Neural progenitor cell (in vitro differentiated cells): ENCODE measurements at regions not wholly inside any gene's neighbourhood (a gene's known extent, or its start where the extent isn't known, plus 50 kb on each side); places are given as distances from the start of the nearest gene placed in this dataset.

ENCODE experiments used
- DNase-seq: peaks from one replicate; pipeline ENCODE4 v3.0.0-alpha.2; 2016; ENCODE audit warnings: low spot score
- H2AFZ ChIP-seq: fragments of 200-600 bp; sonication (generic); replicated peaks from 2 replicates; pipeline ENCODE4 v1.6.1; 2016; ENCODE audit warnings: antibody characterized with exemption
- H3F3A ChIP-seq: fragments of 200-600 bp; sonication (generic); 2 replicates; pipeline ENCODE4 v1.6.1; 2016; ENCODE audit warnings: antibody characterized with exemption, low read depth
- H3K27ac ChIP-seq: fragments of 200-600 bp; sonication (generic); 2 replicates; pipeline ENCODE4 v1.5.1; 2016; ENCODE audit warnings: mild to moderate bottlenecking
- H3K27me3 ChIP-seq: fragments of 200-600 bp; sonication (generic); 2 replicates; pipeline ENCODE4 v1.6.1; 2016; ENCODE audit warnings: mild to moderate bottlenecking, moderate library complexity
- H3K36me3 ChIP-seq: fragments of 200-600 bp; sonication (generic); 2 replicates; pipeline ENCODE4 v1.5.1; 2016
- H3K4me1 ChIP-seq: fragments of 200-600 bp; sonication (generic); 2 replicates; pipeline ENCODE4 v1.6.1; 2016; ENCODE audit warnings: mixed run types
- H3K4me2 ChIP-seq: fragments of 200-600 bp; sonication (generic); 2 replicates; pipeline ENCODE4 v1.6.1; 2016
- H3K4me3 ChIP-seq: fragments of 200-600 bp; sonication (generic); 2 replicates; pipeline ENCODE4 v1.5.1; 2016
- H3K79me2 ChIP-seq: fragments of 200-600 bp; sonication (generic); 2 replicates; pipeline ENCODE4 v1.6.1; 2016; ENCODE audit warnings: low read depth
- H3K9ac ChIP-seq: fragments of 200-600 bp; sonication (generic); 2 replicates; pipeline ENCODE4 v1.6.1; 2016
- H3K9me3 ChIP-seq: fragments of 200-600 bp; sonication (generic); 2 replicates; pipeline ENCODE4 v1.5.1; 2016; ENCODE audit warnings: low read depth
- H4K20me1 ChIP-seq: fragments of 200-600 bp; sonication (generic); 2 replicates; pipeline ENCODE4 v1.6.1; 2016; ENCODE audit warnings: low read depth
- H3K27ac Mint-ChIP-seq: 3 replicates; pipeline ENCODE4 v1.8.0; 2021; ENCODE audit warnings: mixed read lengths
- H3K27me3 Mint-ChIP-seq: 2 replicates; pipeline ENCODE4 v1.8.0; 2022; ENCODE audit warnings: low read depth, mild to moderate bottlenecking, inconsistent platforms, moderate library complexity, mixed read lengths; ENCODE audit not compliant: insufficient read depth
- H3K36me3 Mint-ChIP-seq: 3 replicates; pipeline ENCODE4 v1.8.0; 2021; ENCODE audit warnings: mixed read lengths
- H3K4me1 Mint-ChIP-seq: 3 replicates; pipeline ENCODE4 v1.8.0; 2021; ENCODE audit warnings: mixed read lengths
- H3K4me3 Mint-ChIP-seq: 3 replicates; pipeline ENCODE4 v1.8.0; 2021; ENCODE audit warnings: mild to moderate bottlenecking, moderate library complexity, mixed read lengths
- H3K9me3 Mint-ChIP-seq: 3 replicates; pipeline ENCODE4 v1.8.0; 2020; ENCODE audit warnings: mixed read lengths
- EZH2 ChIP-seq: fragments of 200-600 bp; sonication (generic); IDR thresholded peaks from 2 replicates; pipeline ENCODE4 v1.6.1; 2017; ENCODE audit warnings: antibody characterized with exemption, mild to moderate bottlenecking, moderate library complexity
- EZH2phosphoT487 ChIP-seq: fragments of 200-600 bp; sonication (generic); IDR thresholded peaks from 2 replicates; pipeline ENCODE4 v1.6.1; 2017; ENCODE audit warnings: antibody characterized with exemption
- TF ChIP-seq, protein P1 (sequence below): fragments of 200-600 bp; sonication (generic); IDR thresholded peaks from 2 replicates; pipeline ENCODE4 v1.5.1; 2017; ENCODE audit warnings: antibody characterized with exemption, mild to moderate bottlenecking

DNA sequence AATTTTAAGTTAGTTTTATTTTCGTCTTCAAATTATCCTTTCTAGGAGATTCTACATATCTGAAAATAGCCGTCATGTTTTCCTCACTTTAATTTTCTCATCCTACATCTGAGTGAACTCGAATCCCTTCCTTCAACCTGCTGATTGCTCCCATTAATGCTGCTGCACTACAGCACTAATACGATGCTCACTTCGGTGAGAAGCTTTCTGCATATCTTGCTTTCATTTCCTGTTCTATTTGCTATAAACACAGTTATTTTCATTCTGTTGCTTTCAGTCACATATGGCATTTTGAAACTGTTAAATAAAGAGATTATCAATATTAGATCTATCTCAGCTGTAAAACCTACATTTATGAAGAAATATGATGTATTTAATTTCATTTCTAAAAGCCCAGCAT is 749.2 kb downstream of the EFNA5 start:
- H3K9me3 ChIP-seq, result no peaks in the 10 kb centered on the region
- H3K27ac Mint-ChIP-seq, result no peak overlapping the region
- no peak overlapping the region for H2AFZ ChIP-seq
- no peak for TF ChIP-seq EZH2
- TF ChIP-seq, protein P1, sequence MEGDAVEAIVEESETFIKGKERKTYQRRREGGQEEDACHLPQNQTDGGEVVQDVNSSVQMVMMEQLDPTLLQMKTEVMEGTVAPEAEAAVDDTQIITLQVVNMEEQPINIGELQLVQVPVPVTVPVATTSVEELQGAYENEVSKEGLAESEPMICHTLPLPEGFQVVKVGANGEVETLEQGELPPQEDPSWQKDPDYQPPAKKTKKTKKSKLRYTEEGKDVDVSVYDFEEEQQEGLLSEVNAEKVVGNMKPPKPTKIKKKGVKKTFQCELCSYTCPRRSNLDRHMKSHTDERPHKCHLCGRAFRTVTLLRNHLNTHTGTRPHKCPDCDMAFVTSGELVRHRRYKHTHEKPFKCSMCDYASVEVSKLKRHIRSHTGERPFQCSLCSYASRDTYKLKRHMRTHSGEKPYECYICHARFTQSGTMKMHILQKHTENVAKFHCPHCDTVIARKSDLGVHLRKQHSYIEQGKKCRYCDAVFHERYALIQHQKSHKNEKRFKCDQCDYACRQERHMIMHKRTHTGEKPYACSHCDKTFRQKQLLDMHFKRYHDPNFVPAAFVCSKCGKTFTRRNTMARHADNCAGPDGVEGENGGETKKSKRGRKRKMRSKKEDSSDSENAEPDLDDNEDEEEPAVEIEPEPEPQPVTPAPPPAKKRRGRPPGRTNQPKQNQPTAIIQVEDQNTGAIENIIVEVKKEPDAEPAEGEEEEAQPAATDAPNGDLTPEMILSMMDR, result no peak
- TF ChIP-seq EZH2phosphoT487, result no peak
- H3K27me3 ChIP-seq, result no peaks in the 10 kb centered on the region
- H3K4me1 ChIP-seq, result no peaks in the 10 kb centered on the region
- no peaks in the 10 kb centered on the region for H3K79me2 ChIP-seq
- DNase-seq, result no peak
- H3K4me3 Mint-ChIP-seq, result no peak overlapping the region
- H3K9ac ChIP-seq, result no peak overlapping the region
- no peaks in the 10 kb centered on the region for H3K36me3 Mint-ChIP-seq
- no peaks in the 10 kb centered on the region for H3F3A ChIP-seq
- H3K36me3 ChIP-seq, result no peaks in the 10 kb centered on the region
- no peak overlapping the region for H3K4me2 ChIP-seq
- H4K20me1 ChIP-seq, result no peaks in the 10 kb centered on the region
- H3K4me1 Mint-ChIP-seq, result no peaks in the 10 kb centered on the region
- H3K27ac ChIP-seq, result no peak overlapping the region
- H3K4me3 ChIP-seq, result no peak overlapping the region
- no peaks in the 10 kb centered on the region for H3K27me3 Mint-ChIP-seq
- peaks cover 14% of the 10 kb centered on the region for H3K9me3 Mint-ChIP-seq

DNA sequence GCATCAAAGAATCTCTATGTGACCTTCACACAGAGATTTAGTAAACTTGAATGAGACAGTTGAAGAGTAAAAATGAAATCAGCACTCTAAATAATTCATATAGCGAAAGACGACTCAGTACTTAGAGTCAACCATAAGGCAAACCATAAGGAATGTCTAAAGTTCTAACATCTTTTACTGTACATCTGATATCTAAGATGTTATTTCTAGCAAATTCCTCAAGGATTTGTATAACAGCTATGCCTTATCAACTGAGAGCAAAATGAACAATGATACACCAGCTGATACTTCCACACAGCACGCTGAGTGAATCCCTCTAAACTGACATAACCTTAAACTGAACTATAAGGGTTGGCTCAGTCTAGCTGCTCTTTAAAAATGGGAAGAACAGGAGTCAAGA is 760.3 kb downstream of the EFNA5 start:
- no peak overlapping the region for H2AFZ ChIP-seq

DNA sequence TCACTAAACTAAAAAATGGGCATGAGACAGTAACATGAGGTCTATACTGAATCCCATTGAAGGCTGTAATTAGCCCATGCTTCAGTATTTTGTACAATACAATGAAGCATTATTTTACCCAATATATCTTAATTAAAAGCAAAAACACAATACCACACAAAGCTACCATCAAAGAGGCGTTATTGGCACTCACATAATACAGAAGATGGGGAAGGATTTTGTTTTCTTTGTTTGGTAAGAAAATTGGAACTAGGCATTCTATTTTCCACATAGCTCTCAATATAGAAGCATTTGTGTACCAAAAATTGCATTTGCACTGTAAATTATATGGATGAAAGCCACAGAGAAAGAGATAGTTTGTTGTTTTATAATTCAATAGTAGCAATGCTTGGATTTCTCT is 761.0 kb downstream of the EFNA5 start:
- Histone ChIP-seq H3K27me3 (no peaks in the 10 kb centered on the region), H3K79me2 (no peaks in the 10 kb centered on the region), H2AFZ (no peak overlapping the region), H3F3A (peaks cover 10% of the 10 kb centered on the region), H3K9me3 (no peaks in the 10 kb centered on the region), H3K36me3 (no peaks in the 10 kb centered on the region), H3K4me3 (no peak overlapping the region), H3K4me2 (no peak overlapping the region), H4K20me1 (no peaks in the 10 kb centered on the region), H3K9ac (no peak overlapping the region), H3K4me1 (peaks cover 27% of the 10 kb centered on the region), H3K27ac (no peak overlapping the region)
- Mint-ChIP-seq H3K36me3 (no peaks in the 10 kb centered on the region), H3K27me3 (no peaks in the 10 kb centered on the region), H3K27ac (no peak overlapping the region), H3K4me3 (no peak overlapping the region), H3K9me3 (no peaks in the 10 kb centered on the region), H3K4me1 (peaks cover 7% of the 10 kb centered on the region)
- no peak for DNase-seq
- TF ChIP-seq EZH2, result no peak
- TF ChIP-seq, protein P1, result no peak
- no peak for TF ChIP-seq EZH2phosphoT487

More for the DNA sequence above, 760.3 kb downstream of the EFNA5 start:
- Histone ChIP-seq H3K27ac (no peak overlapping the region), H3K79me2 (no peaks in the 10 kb centered on the region), H3K4me1 (peaks cover 22% of the 10 kb centered on the region), H3K4me2 (no peak overlapping the region), H4K20me1 (no peaks in the 10 kb centered on the region), H3K36me3 (no peaks in the 10 kb centered on the region), H3K4me3 (no peak overlapping the region), H3K27me3 (no peaks in the 10 kb centered on the region), H3F3A (peaks cover 7% of the 10 kb centered on the region), H3K9ac (no peak overlapping the region), H3K9me3 (no peaks in the 10 kb centered on the region)
- TF ChIP-seq EZH2phosphoT487 (no peak), EZH2 (no peak)
- TF ChIP-seq, protein P1, result no peak
- Mint-ChIP-seq H3K4me1 (peaks cover 4% of the 10 kb centered on the region), H3K4me3 (no peak overlapping the region), H3K36me3 (no peaks in the 10 kb centered on the region), H3K27me3 (no peaks in the 10 kb centered on the region), H3K27ac (no peak overlapping the region), H3K9me3 (no peaks in the 10 kb centered on the region)
- DNase-seq, result no peak
